Body of pancreas (tissue), 4 donors: ENCODE measurements at regions not wholly inside any gene's neighbourhood (a gene's known extent, or its start where the extent isn't known, plus 50 kb on each side); places are given as distances from the start of the nearest gene placed in this dataset.

ENCODE experiments used
- CTCF ChIP-seq, 7 experiments: fragments of 450-650 bp in 4 of 7; fragments of 200-600 bp in 3 of 7; sonication (generic) in 3 of 7; IDR thresholded peaks; one replicate each; pipeline ENCODE4 v1.5.1; 2016 to 2019; ENCODE audit warnings: antibody characterized with exemption in 7 of 7
- POLR2A ChIP-seq, 3 donors: fragments of 450-650 bp; IDR thresholded peaks; one replicate each; pipeline ENCODE4 v1.6.1; 2016; ENCODE audit warnings: antibody characterized with exemption in 3 of 3, mild to moderate bottlenecking in 2 of 3

- TF ChIP-seq POLR2A (IDR thresholded peaks at IDR 0.05) (no peak), CTCF (IDR thresholded peaks at IDR 0.05) (no peak)
Observed at GRCh38 chr10:100654782-100655325, 90.5 kb upstream of the PAX2 start.
